RWPE2 (cell line): ENCODE measurements at regions not wholly inside any gene's neighbourhood (a gene's known extent, or its start where the extent isn't known, plus 50 kb on each side); places are given as distances from the start of the nearest gene placed in this dataset.

ENCODE experiments used
- ATAC-seq: fragments of 200-7000 bp; cut with Tn5 transposase; 3 replicates; pipeline ENCODE4 v1.9.1; 2021; ENCODE audit warnings: low read depth
- DNase-seq: peaks from one replicate; pipeline ENCODE4 v3.0.0-alpha.2; 2020; ENCODE audit warnings: low spot score
- H3K27ac ChIP-seq: fragments of 450-650 bp; 2 replicates; pipeline ENCODE4 v1.5.1; 2017; ENCODE audit warnings: mild to moderate bottlenecking; ENCODE audit not compliant: poor library complexity, severe bottlenecking
- H3K27me3 ChIP-seq: fragments of 250-450 bp; sonication (Bioruptor Pico); 2 replicates; pipeline ENCODE4 v1.5.1; 2021; ENCODE audit warnings: mild to moderate bottlenecking, moderate library complexity; ENCODE audit not compliant: insufficient read depth, poor library complexity, severe bottlenecking
- H3K36me3 ChIP-seq: fragments of 250-450 bp; sonication (Bioruptor Pico); 2 replicates; pipeline ENCODE4 v1.5.1; 2020; ENCODE audit warnings: low read depth, mild to moderate bottlenecking, moderate library complexity
- H3K4me1 ChIP-seq: fragments of 250-450 bp; sonication (Bioruptor Pico); 2 replicates; pipeline ENCODE4 v1.5.1; 2021; ENCODE audit warnings: mild to moderate bottlenecking, moderate library complexity; ENCODE audit not compliant: insufficient read depth, poor library complexity, severe bottlenecking
- H3K4me3 ChIP-seq: fragments of 250-450 bp; sonication (Bioruptor Pico); 2 replicates; pipeline ENCODE4 v1.5.1; 2021; ENCODE audit warnings: mild to moderate bottlenecking, moderate library complexity; ENCODE audit not compliant: severe bottlenecking
- H3K9me3 ChIP-seq: fragments of 250-450 bp; sonication (Bioruptor Pico); 2 replicates; pipeline ENCODE4 v1.5.1; 2021; ENCODE audit warnings: mild to moderate bottlenecking, moderate library complexity; ENCODE audit not compliant: severe bottlenecking
- CTCF ChIP-seq: fragments of 450-650 bp; IDR thresholded peaks from one replicate; pipeline ENCODE4 v1.5.1; 2017; ENCODE audit warnings: mild to moderate bottlenecking, moderate library complexity; ENCODE audit not compliant: poor library complexity, severe bottlenecking

DNA sequence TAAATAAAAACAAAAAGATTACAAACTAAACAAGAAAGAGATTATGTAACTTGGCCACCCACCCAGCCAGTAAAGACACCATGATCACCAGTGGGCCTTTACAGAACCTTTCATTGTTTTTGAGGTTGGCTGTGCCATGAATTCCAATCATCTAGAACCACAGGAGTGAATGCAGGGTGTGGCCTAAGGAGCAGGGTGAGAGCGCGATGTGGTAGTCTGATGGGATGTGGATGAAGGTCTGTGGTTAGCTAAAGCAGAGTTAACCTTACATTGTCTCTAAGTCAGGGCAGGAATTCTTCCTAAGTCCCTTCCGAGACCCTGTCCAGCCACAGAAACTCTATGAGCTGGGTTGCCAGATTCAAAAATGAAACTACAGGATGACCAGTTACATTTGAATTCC is 54.0 kb upstream of the CDKN3 start:
- peaks cover 2% of the 10 kb centered on the region for H3K4me1 ChIP-seq
- H3K27ac ChIP-seq, result no peak overlapping the region
- TF ChIP-seq CTCF, result no peak

GRCh38 chr14:54343272-54344121 is 53.3 kb upstream of the CDKN3 start:
- no peak for DNase-seq
- Histone ChIP-seq H3K27ac (no peak overlapping the region), H3K9me3 (no peaks in the 10 kb centered on the region), H3K4me3 (no peak overlapping the region), H3K36me3 (no peaks in the 10 kb centered on the region), H3K27me3 (no peaks in the 10 kb centered on the region), H3K4me1 (peaks cover 2% of the 10 kb centered on the region)
- no peak for TF ChIP-seq CTCF
- peak; percentile 37; the same call in 1 of the 3 replicates for ATAC-seq

More for the DNA sequence above, 54.0 kb upstream of the CDKN3 start:
- Histone ChIP-seq H3K36me3 (no peaks in the 10 kb centered on the region), H3K9me3 (no peaks in the 10 kb centered on the region), H3K4me3 (no peak overlapping the region), H3K27me3 (no peaks in the 10 kb centered on the region)
- no peak for DNase-seq
- ATAC-seq, result no peak

DNA sequence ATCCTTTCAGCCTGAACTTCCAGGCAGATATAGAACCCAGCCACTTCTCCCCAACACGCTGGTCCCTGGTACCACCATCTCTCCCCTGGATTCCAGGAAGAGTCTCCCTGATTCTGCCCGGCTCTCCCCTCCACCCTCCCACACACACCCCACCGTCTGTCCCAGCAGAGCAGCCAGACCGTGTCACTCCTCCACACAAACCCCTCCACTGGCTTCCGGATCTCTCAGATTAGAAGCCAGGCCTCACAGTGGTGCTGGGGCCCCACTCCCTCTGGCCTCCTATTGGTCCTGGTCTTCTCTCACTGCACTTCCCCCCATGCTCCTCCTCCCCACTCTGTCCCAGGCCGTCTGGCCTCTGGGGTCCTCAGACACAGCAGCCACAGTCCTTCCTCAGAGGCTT is 52.4 kb upstream of the CDKN3 start:
- TF ChIP-seq CTCF, result no peak
- Histone ChIP-seq H3K9me3 (no peaks in the 10 kb centered on the region), H3K27me3 (no peaks in the 10 kb centered on the region), H3K4me1 (peaks cover 2% of the 10 kb centered on the region), H3K27ac (no peak overlapping the region), H3K36me3 (no peaks in the 10 kb centered on the region), H3K4me3 (no peak overlapping the region)
- ATAC-seq, result no peak
- DNase-seq, result no peak

- Histone ChIP-seq H3K9me3 (no peaks in the 10 kb centered on the region), H3K27ac (no peak overlapping the region), H3K36me3 (no peaks in the 10 kb centered on the region), H3K4me3 (no peak overlapping the region), H3K27me3 (no peaks in the 10 kb centered on the region), H3K4me1 (peaks cover 2% of the 10 kb centered on the region)
- ATAC-seq (no peak), DNase-seq (no peak)
- no peak for TF ChIP-seq CTCF
Observed at GRCh38 chr14:54346257-54346656, 50.5 kb upstream of the CDKN3 start.
